Mammary epithelial cell (primary cell): ENCODE measurements at regions not wholly inside any gene's neighbourhood (a gene's known extent, or its start where the extent isn't known, plus 50 kb on each side); places are given as distances from the start of the nearest gene placed in this dataset.

Source experiments
- EZH2 ChIP-seq: IDR thresholded peaks from 2 replicates; pipeline ENCODE4 v1.6.1; 2012; ENCODE audit warnings: low read length, inconsistent platforms, borderline replicate concordance
- TF ChIP-seq, protein P1 (sequence below), 2 donors: IDR thresholded peaks in 1 of 2; conservative IDR thresholded peaks in 1 of 2; 2 replicates each; pipeline ENCODE4 v1.5.1; 2011 to 2012; ENCODE audit warnings: inconsistent platforms in 2 of 2, low read length in 2 of 2, mild to moderate bottlenecking in 2 of 2, control low read depth in 1 of 2, low read depth in 1 of 2; ENCODE audit not compliant: insufficient read depth in 1 of 2; ENCODE audit errors: extremely low read depth in 1 of 2

DNA sequence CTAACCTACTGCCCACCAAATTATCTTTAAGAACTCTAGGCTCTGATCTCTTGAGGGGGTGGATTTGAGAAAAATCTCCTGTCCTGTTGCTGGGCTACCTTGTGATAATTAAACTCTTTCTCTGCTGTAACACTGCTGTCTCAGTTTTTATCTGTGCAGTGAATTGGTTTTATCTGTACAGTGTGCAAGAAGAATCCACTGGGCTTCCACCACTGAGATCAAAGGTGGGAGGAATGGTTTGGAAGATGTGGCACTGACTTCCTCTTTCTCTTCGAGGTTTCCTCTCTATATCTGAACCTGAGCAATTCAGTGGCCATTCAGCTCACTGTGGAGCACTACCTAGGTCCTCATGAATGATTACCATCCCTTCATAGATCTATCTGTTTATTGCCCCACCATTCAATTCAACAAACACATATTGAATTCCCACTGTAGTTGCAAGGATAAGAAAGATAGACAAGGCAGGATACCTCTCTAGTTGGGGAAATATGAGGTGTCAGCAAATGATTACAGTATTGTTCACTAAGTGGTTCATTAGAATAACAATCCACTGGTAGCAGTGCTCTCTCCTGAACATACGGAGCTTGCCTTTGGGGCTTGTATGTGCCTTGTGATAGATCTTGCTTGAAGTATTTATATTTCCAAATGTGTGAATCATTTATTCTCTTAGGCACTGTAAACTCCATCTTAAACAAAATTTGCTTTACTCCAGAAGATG, 172.1 kb upstream of the ARG1 start:
- TF ChIP-seq, protein P1, sequence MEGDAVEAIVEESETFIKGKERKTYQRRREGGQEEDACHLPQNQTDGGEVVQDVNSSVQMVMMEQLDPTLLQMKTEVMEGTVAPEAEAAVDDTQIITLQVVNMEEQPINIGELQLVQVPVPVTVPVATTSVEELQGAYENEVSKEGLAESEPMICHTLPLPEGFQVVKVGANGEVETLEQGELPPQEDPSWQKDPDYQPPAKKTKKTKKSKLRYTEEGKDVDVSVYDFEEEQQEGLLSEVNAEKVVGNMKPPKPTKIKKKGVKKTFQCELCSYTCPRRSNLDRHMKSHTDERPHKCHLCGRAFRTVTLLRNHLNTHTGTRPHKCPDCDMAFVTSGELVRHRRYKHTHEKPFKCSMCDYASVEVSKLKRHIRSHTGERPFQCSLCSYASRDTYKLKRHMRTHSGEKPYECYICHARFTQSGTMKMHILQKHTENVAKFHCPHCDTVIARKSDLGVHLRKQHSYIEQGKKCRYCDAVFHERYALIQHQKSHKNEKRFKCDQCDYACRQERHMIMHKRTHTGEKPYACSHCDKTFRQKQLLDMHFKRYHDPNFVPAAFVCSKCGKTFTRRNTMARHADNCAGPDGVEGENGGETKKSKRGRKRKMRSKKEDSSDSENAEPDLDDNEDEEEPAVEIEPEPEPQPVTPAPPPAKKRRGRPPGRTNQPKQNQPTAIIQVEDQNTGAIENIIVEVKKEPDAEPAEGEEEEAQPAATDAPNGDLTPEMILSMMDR (conservative IDR thresholded peaks at IDR 0.05 in 1 of 2, IDR thresholded peaks at IDR 0.05 in 1 of 2; ENCODE audit: extremely low read depth in 1 of 2, insufficient read depth in 1 of 2, low read depth in 1 of 2, low read length in 2 of 2), result no peak
- TF ChIP-seq EZH2, result no peak
